HepG2 (cell line): ENCODE measurements at regions not wholly inside any gene's neighbourhood (a gene's known extent, or its start where the extent isn't known, plus 50 kb on each side); places are given as distances from the start of the nearest gene placed in this dataset.
"Not testable (repeated sequence)": the region's sequence is repeated elsewhere in the genome, so short reads cannot be mapped to it uniquely, and the experiment has no call there.

Source experiments
- CTCF ChIP-seq: sonication (generic); formaldehyde crosslinking; IDR thresholded peaks from 2 replicates; pipeline ENCODE4 v1.5.0; 2020; ENCODE audit warnings: mild to moderate bottlenecking, missing genetic modification reagents, moderate library complexity
- MLX ChIP-seq: IDR thresholded peaks from 2 replicates; pipeline ENCODE4 v1.6.1; 2016
- MTA1 ChIP-seq: sonication (generic); formaldehyde crosslinking; IDR thresholded peaks from 2 replicates; pipeline ENCODE4 v1.4.0; 2020; ENCODE audit warnings: missing genetic modification reagents, mild to moderate bottlenecking, borderline replicate concordance
- MYC ChIP-seq: sonication (generic); formaldehyde crosslinking; IDR thresholded peaks from 2 replicates; pipeline ENCODE4 v1.9.0; 2021; ENCODE audit warnings: missing genetic modification reagents, borderline replicate concordance
- STAT5B ChIP-seq: sonication (generic); formaldehyde crosslinking; IDR thresholded peaks from 2 replicates; pipeline ENCODE4 v1.4.0; 2020; ENCODE audit warnings: missing genetic modification reagents
- ZBTB8A ChIP-seq: sonication (generic); formaldehyde crosslinking; IDR thresholded peaks from 2 replicates; pipeline ENCODE4 v1.4.0; 2020; ENCODE audit warnings: mild to moderate bottlenecking, low read depth, missing genetic modification reagents, borderline replicate concordance
- ZNF546 ChIP-seq: sonication (generic); formaldehyde crosslinking; conservative IDR thresholded peaks from 2 replicates; pipeline ENCODE4 v1.8.1; 2023; ENCODE audit warnings: mild to moderate bottlenecking, missing genetic modification reagents

GRCh38 chr21:7956998-7957712 is 2564.2 kb upstream of the TPTE start:
- not testable (repeated sequence) for TF ChIP-seq STAT5B (CRISPR knock-in tag); ZNF546 (CRISPR knock-in tag); CTCF; MTA1 (CRISPR knock-in tag); ZBTB8A (CRISPR knock-in tag); MLX (CRISPR knock-in tag); MYC (CRISPR knock-in tag)
